GM12878 (cell line): ENCODE measurements at regions not wholly inside any gene's neighbourhood (a gene's known extent, or its start where the extent isn't known, plus 50 kb on each side); places are given as distances from the start of the nearest gene placed in this dataset.

Source experiments
- CHD2 ChIP-seq: IDR thresholded peaks from 2 replicates; pipeline ENCODE4 v1.6.1; 2011; ENCODE audit warnings: low read depth, low read length, improper control_type of control experiment, borderline replicate concordance
- CREM ChIP-seq: IDR thresholded peaks from 2 replicates; pipeline ENCODE4 v1.6.1; 2014; ENCODE audit warnings: antibody characterized with exemption, low read depth
- DPF2 ChIP-seq: fragments of 450-650 bp; IDR thresholded peaks from 2 replicates; pipeline ENCODE4 v1.6.1; 2017; ENCODE audit warnings: mild to moderate bottlenecking
- E2F4 ChIP-seq: IDR thresholded peaks from 2 replicates; pipeline ENCODE4 v1.6.1; 2012; ENCODE audit warnings: low read depth, low read length, improper control_type of control experiment
- HDAC2 ChIP-seq: fragments of 200-600 bp; sonication (generic); IDR thresholded peaks from 2 replicates; pipeline ENCODE4 v1.6.1; 2017
- HDAC6 ChIP-seq: fragments of 200-600 bp; sonication (generic); IDR thresholded peaks from one replicate; pipeline ENCODE4 v1.8.0; 2017; ENCODE audit warnings: antibody characterized with exemption; ENCODE audit not compliant: unreplicated experiment
- IRF3 ChIP-seq: fragments of 450-650 bp; IDR thresholded peaks from 2 replicates; pipeline ENCODE4 v1.6.1; 2014; ENCODE audit warnings: mild to moderate bottlenecking
- MTA2 ChIP-seq: fragments of 450-650 bp; IDR thresholded peaks from 2 replicates; pipeline ENCODE4 v1.6.1; 2016; ENCODE audit warnings: low read depth, mild to moderate bottlenecking, moderate library complexity
- MXI1 ChIP-seq: fragments of 150-350 bp; IDR thresholded peaks from 2 replicates; pipeline ENCODE4 v1.6.1; 2011; ENCODE audit warnings: low read depth, mild to moderate bottlenecking, inconsistent platforms, low read length, improper control_type of control experiment
- NBN ChIP-seq: fragments of 450-650 bp; IDR thresholded peaks from 2 replicates; pipeline ENCODE4 v1.6.1; 2016
- NR2F1 ChIP-seq: fragments of 450-650 bp; conservative IDR thresholded peaks from 2 replicates; pipeline ENCODE4 v1.6.1; 2017; ENCODE audit warnings: mild to moderate bottlenecking
- PAX5 ChIP-seq: IDR thresholded peaks from 2 replicates; pipeline ENCODE4 v1.6.1; 2011; ENCODE audit warnings: low read depth, low read length, borderline replicate concordance
- PAX8 ChIP-seq: fragments of 450-650 bp; IDR thresholded peaks from 2 replicates; pipeline ENCODE4 v1.6.1; 2017; ENCODE audit warnings: mild to moderate bottlenecking, moderate library complexity
- POLR2AphosphoS2 ChIP-seq: IDR thresholded peaks from 2 replicates; pipeline ENCODE4 v1.6.1; 2011; ENCODE audit warnings: low read depth, mild to moderate bottlenecking, low read length, improper control_type of control experiment, moderate library complexity
- POLR2AphosphoS5 ChIP-seq: IDR thresholded peaks from 2 replicates; pipeline ENCODE4 v1.6.1; 2011; ENCODE audit warnings: mild to moderate bottlenecking, low read length, inconsistent platforms
- RAD51 ChIP-seq: fragments of 450-650 bp; IDR thresholded peaks from 2 replicates; pipeline ENCODE4 v1.6.1; 2016; ENCODE audit warnings: moderate library complexity, mild to moderate bottlenecking, inconsistent platforms
- RELA ChIP-seq: fragments of 450-650 bp; IDR thresholded peaks from 2 replicates; pipeline ENCODE4 v1.8.0; 2014; ENCODE audit warnings: borderline replicate concordance; ENCODE audit not compliant: partially characterized antibody
- RELB ChIP-seq: fragments of 450-650 bp; IDR thresholded peaks from 2 replicates; pipeline ENCODE4 v1.6.1; 2017; ENCODE audit warnings: low read depth, mild to moderate bottlenecking, moderate library complexity
- SMAD1 ChIP-seq: fragments of 450-650 bp; IDR thresholded peaks from 2 replicates; pipeline ENCODE4 v1.6.1; 2018; ENCODE audit warnings: mild to moderate bottlenecking, low read depth; ENCODE audit not compliant: partially characterized antibody
- SREBF2 ChIP-seq: IDR thresholded peaks from 2 replicates; pipeline ENCODE4 v1.6.1; 2012; ENCODE audit warnings: mild to moderate bottlenecking, low read length
- SUPT20H ChIP-seq: IDR thresholded peaks from 2 replicates; pipeline ENCODE4 v1.6.1; 2011; ENCODE audit warnings: low read depth, mild to moderate bottlenecking, low read length, moderate library complexity, borderline replicate concordance; ENCODE audit not compliant: control insufficient read depth
- SUZ12 ChIP-seq: fragments of 200-600 bp; sonication (generic); IDR thresholded peaks from one replicate; pipeline ENCODE4 v1.6.1; 2018; ENCODE audit warnings: antibody characterized with exemption, mild to moderate bottlenecking; ENCODE audit not compliant: unreplicated experiment
- TCF12 ChIP-seq: IDR thresholded peaks from 2 replicates; pipeline ENCODE4 v1.6.1; 2011; ENCODE audit warnings: low read depth, mild to moderate bottlenecking, low read length
- WRNIP1 ChIP-seq: IDR thresholded peaks from 2 replicates; pipeline ENCODE4 v1.6.1; 2011; ENCODE audit warnings: low read depth, low read length, improper control_type of control experiment, borderline replicate concordance
- YBX1 ChIP-seq: fragments of 450-650 bp; IDR thresholded peaks from 2 replicates; pipeline ENCODE4 v1.6.1; 2016; ENCODE audit warnings: antibody characterized with exemption
- ZBTB4 ChIP-seq: fragments of 450-650 bp; formaldehyde crosslinking; IDR thresholded peaks from 2 replicates; pipeline ENCODE4 v1.4.0; 2022; ENCODE audit warnings: mild to moderate bottlenecking, moderate library complexity
- ZNF217 ChIP-seq: fragments of 450-650 bp; IDR thresholded peaks from 2 replicates; pipeline ENCODE4 v1.6.1; 2017; ENCODE audit warnings: antibody characterized with exemption, mild to moderate bottlenecking
- ZNF24 ChIP-seq: fragments of 450-650 bp; IDR thresholded peaks from 2 replicates; pipeline ENCODE4 v1.6.1; 2017; ENCODE audit warnings: antibody characterized with exemption, mild to moderate bottlenecking
- ZNF622 ChIP-seq: fragments of 450-650 bp; IDR thresholded peaks from 2 replicates; pipeline ENCODE4 v1.6.1; 2017; ENCODE audit warnings: mild to moderate bottlenecking, inconsistent platforms

- peak; percentile 92 for TF ChIP-seq NR2F1
- no peak for TF ChIP-seq ZBTB4
- TF ChIP-seq RELB = peak; percentile 90
- no peak for TF ChIP-seq POLR2AphosphoS5
- peak; percentile 59; the same call in 1 of the 2 replicates for TF ChIP-seq CHD2
- peak; percentile 59 for TF ChIP-seq MXI1
- TF ChIP-seq SUZ12 = no peak
- no peak for TF ChIP-seq RAD51
- peak; percentile 75 for TF ChIP-seq PAX5
- no peak for TF ChIP-seq HDAC6
- no peak for TF ChIP-seq SREBF2
- no peak for TF ChIP-seq ZNF622
- TF ChIP-seq YBX1 = no peak
- TF ChIP-seq E2F4 = no peak
- TF ChIP-seq IRF3 = no peak
- no peak for TF ChIP-seq SUPT20H
- peak; percentile 68; the same call in 1 of the 2 replicates for TF ChIP-seq ZNF217
- no peak for TF ChIP-seq PAX8
- TF ChIP-seq CREM = peak; percentile 45; the same call in 1 of the 2 replicates
- no peak for TF ChIP-seq HDAC2
- TF ChIP-seq MTA2 = peak; percentile 97
- TF ChIP-seq TCF12 = no peak
- TF ChIP-seq WRNIP1 = peak; percentile 41; the same call in 1 of the 2 replicates
- peak; percentile 92 for TF ChIP-seq DPF2
- no peak for TF ChIP-seq ZNF24
- no peak for TF ChIP-seq POLR2AphosphoS2
- no peak for TF ChIP-seq RELA
- peak; percentile 90; the same call in 1 of the 2 replicates for TF ChIP-seq NBN
- no peak for TF ChIP-seq SMAD1
Observed at GRCh38 chr14:39974036-39974435, 541.8 kb upstream of the FBXO33 start (continued).
